SK-N-SH (cell line): ENCODE measurements at regions not wholly inside any gene's neighbourhood (a gene's known extent, or its start where the extent isn't known, plus 50 kb on each side); places are given as distances from the start of the nearest gene placed in this dataset.

Experiments
- CTCF ChIA-PET: fragments of 300-600, 350-600 bp; formaldehyde crosslinking; extraction: SDS; loops from one replicate; lab custom pipeline; 2021; lab: Yijun Ruan, JAX
- POLR2A ChIA-PET: fragments of 350-600 bp; sonication (Branson Sonifier 250); formaldehyde crosslinking; extraction: SDS; loops from one replicate; lab custom pipeline; 2020; ENCODE audit warnings: antibody characterized with exemption, inconsistent platforms; lab: Yijun Ruan, JAX
- DNase-seq: peaks from one replicate; pipeline ENCODE4 v3.0.0; 2012
- H2AFZ ChIP-seq: fragments of 200-600 bp; sonication (generic); 2 replicates; pipeline ENCODE4 v1.8.1; 2016; ENCODE audit warnings: antibody characterized with exemption, mild to moderate bottlenecking, low read depth
- H3F3A ChIP-seq: fragments of 200-600 bp; sonication (generic); replicated peaks from 2 replicates; pipeline ENCODE3; 2016; ENCODE audit warnings: antibody characterized with exemption, mild to moderate bottlenecking; ENCODE audit not compliant: insufficient read depth
- H3K27ac ChIP-seq, 2 experiments: fragments of 200-500 bp in 1 of 2; fragments of 200-600 bp in 1 of 2; sonication (Bioruptor generic) in 1 of 2; sonication (generic), shearing (Covaris generic) in 1 of 2; 2 replicates each; pipeline versions ENCODE4 v1.5.1 to v1.6.1; 2014 to 2016; ENCODE audit warnings: low read depth in 2 of 2, inconsistent platforms in 1 of 2, low read length in 1 of 2, mild to moderate bottlenecking in 1 of 2, mixed read lengths in 1 of 2
- H3K27me3 ChIP-seq: fragments of 200-600 bp; sonication (generic), shearing (Covaris generic); 2 replicates; pipeline ENCODE4 v1.6.1; 2016; ENCODE audit warnings: mixed run types; ENCODE audit not compliant: insufficient read depth
- H3K36me3 ChIP-seq, 2 experiments: fragments of 200-500 bp in 1 of 2; fragments of 200-600 bp in 1 of 2; sonication (Bioruptor generic) in 1 of 2; sonication (generic) in 1 of 2; replicated peaks in 1 of 2; 2 replicates each; pipeline versions ENCODE3 to v1.5.1; 2014 to 2016; ENCODE audit warnings: low read length in 1 of 2, mild to moderate bottlenecking in 1 of 2; ENCODE audit not compliant: insufficient read depth in 2 of 2, control insufficient read depth in 1 of 2
- H3K4me1 ChIP-seq, 2 experiments: fragments of 200-500 bp in 1 of 2; fragments of 200-600 bp in 1 of 2; sonication (Bioruptor generic) in 1 of 2; sonication (generic), shearing (Covaris generic) in 1 of 2; 2 replicates each; pipeline versions ENCODE4 v1.5.1 to v1.6.1; 2014 to 2016; ENCODE audit warnings: low read depth in 1 of 2, low read length in 1 of 2, mixed run types in 1 of 2; ENCODE audit not compliant: insufficient read depth in 2 of 2, control insufficient read depth in 1 of 2
- H3K4me2 ChIP-seq: fragments of 200-600 bp; sonication (generic), shearing (Covaris generic); 2 replicates; pipeline ENCODE4 v1.6.1; 2017; ENCODE audit warnings: mixed run types
- H3K4me3 ChIP-seq, 2 experiments: fragments of 200-500 bp in 1 of 2; fragments of 200-600 bp in 1 of 2; sonication (Bioruptor generic) in 1 of 2; sonication (generic), shearing (Covaris generic) in 1 of 2; 2 replicates each; pipeline versions ENCODE4 v1.5.1 to v1.8.1; 2014 to 2016; ENCODE audit warnings: low read depth in 2 of 2, inconsistent platforms in 1 of 2, low read length in 1 of 2, mild to moderate bottlenecking in 1 of 2, mixed read lengths in 1 of 2, moderate library complexity in 1 of 2
- H3K79me2 ChIP-seq: fragments of 200-600 bp; sonication (generic); 2 replicates; pipeline ENCODE4 v1.8.1; 2017; ENCODE audit warnings: mild to moderate bottlenecking; ENCODE audit not compliant: insufficient read depth
- H3K9ac ChIP-seq: fragments of 200-600 bp; sonication (generic); 2 replicates; pipeline ENCODE4 v1.6.1; 2017; ENCODE audit warnings: mixed run types
- H3K9me2 ChIP-seq: fragments of 200-600 bp; sonication (generic); 2 replicates; pipeline ENCODE4 v1.6.1; 2017; ENCODE audit warnings: mixed run types
- H3K9me3 ChIP-seq: fragments of 200-600 bp; sonication (generic); 2 replicates; pipeline ENCODE4 v1.6.1; 2017; ENCODE audit warnings: mixed run types, mild to moderate bottlenecking, moderate library complexity
- H4K20me1 ChIP-seq: fragments of 200-600 bp; sonication (generic); 2 replicates; pipeline ENCODE4 v1.6.1; 2017; ENCODE audit warnings: mild to moderate bottlenecking, mixed run types; ENCODE audit not compliant: insufficient read depth
- CHD2 ChIP-seq: fragments of 150-350 bp; IDR thresholded peaks from 2 replicates; pipeline ENCODE4 v1.6.1; 2018; ENCODE audit warnings: low read length; ENCODE audit not compliant: partially characterized antibody
- CTCF ChIP-seq: fragments of 200-600 bp; sonication (generic); IDR thresholded peaks from 2 replicates; pipeline ENCODE4 v1.6.1; 2017; ENCODE audit warnings: antibody characterized with exemption, mild to moderate bottlenecking, moderate library complexity
- EP300 ChIP-seq, 2 experiments: IDR thresholded peaks; 2 replicates each; pipeline versions ENCODE4 v1.4.0 to v1.6.1; 2012; ENCODE audit warnings: borderline replicate concordance in 1 of 2, low read depth in 1 of 2, low read length in 1 of 2
- EZH2phosphoT487 ChIP-seq: fragments of 200-600 bp; sonication (generic); IDR thresholded peaks from 2 replicates; pipeline ENCODE4 v1.6.1; 2017; ENCODE audit warnings: low read depth, mixed run types, mild to moderate bottlenecking, antibody characterized with exemption, moderate library complexity, borderline replicate concordance
- FOXJ3 ChIP-seq: sonication (generic); formaldehyde crosslinking; IDR thresholded peaks from 2 replicates; pipeline ENCODE4 v1.5.1; 2020; ENCODE audit warnings: mild to moderate bottlenecking, missing genetic modification reagents
- FOXM1 ChIP-seq: IDR thresholded peaks from 2 replicates; pipeline ENCODE4 v1.4.0; 2012; ENCODE audit warnings: low read depth, mild to moderate bottlenecking
- GABPA ChIP-seq: IDR thresholded peaks from 2 replicates; pipeline ENCODE4 v1.4.0; 2012; ENCODE audit warnings: low read depth, mild to moderate bottlenecking
- JUND ChIP-seq: IDR thresholded peaks from 2 replicates; pipeline ENCODE4 v1.4.0; 2012
- NFIC ChIP-seq: IDR thresholded peaks from 2 replicates; pipeline ENCODE4 v1.4.0; 2012; ENCODE audit warnings: borderline replicate concordance
- RAD21 ChIP-seq: IDR thresholded peaks from 2 replicates; pipeline ENCODE4 v1.6.1; 2012; ENCODE audit warnings: mild to moderate bottlenecking, low read length
- REST ChIP-seq: IDR thresholded peaks from 2 replicates; pipeline ENCODE4 v1.6.1; 2012; ENCODE audit warnings: mild to moderate bottlenecking, low read depth, low read length, moderate library complexity
- RFX5 ChIP-seq: IDR thresholded peaks from 2 replicates; pipeline ENCODE4 v1.6.1; 2012; ENCODE audit warnings: mild to moderate bottlenecking, improper control_type of control experiment, low read length
- SIN3A ChIP-seq: IDR thresholded peaks from 2 replicates; pipeline ENCODE4 v1.6.1; 2012; ENCODE audit warnings: low read depth, mild to moderate bottlenecking, low read length, moderate library complexity, borderline replicate concordance
- TEAD4 ChIP-seq: IDR thresholded peaks from 2 replicates; pipeline ENCODE4 v1.4.0; 2012; ENCODE audit warnings: mild to moderate bottlenecking, borderline replicate concordance; ENCODE audit not compliant: insufficient read depth
- YY1 ChIP-seq: IDR thresholded peaks from 2 replicates; pipeline ENCODE4 v1.4.0; 2012; ENCODE audit warnings: low read depth, mild to moderate bottlenecking
- ZBTB33 ChIP-seq: IDR thresholded peaks from 2 replicates; pipeline ENCODE4 v1.4.0; 2012; ENCODE audit warnings: low read depth, borderline replicate concordance
- WGBS: methylation state at CpG from one replicate; pipeline ENCODE4 v1.1.6; 2017; ENCODE audit warnings: low lambda C conversion rate; 5-methylcytosine and 5-hydroxymethylcytosine counted together
- TF ChIP-seq, protein P1 (sequence below): fragments of 150-350 bp; IDR thresholded peaks from 2 replicates; pipeline ENCODE4 v1.6.1; 2016; ENCODE audit warnings: mild to moderate bottlenecking, low read depth, low read length

DNA sequence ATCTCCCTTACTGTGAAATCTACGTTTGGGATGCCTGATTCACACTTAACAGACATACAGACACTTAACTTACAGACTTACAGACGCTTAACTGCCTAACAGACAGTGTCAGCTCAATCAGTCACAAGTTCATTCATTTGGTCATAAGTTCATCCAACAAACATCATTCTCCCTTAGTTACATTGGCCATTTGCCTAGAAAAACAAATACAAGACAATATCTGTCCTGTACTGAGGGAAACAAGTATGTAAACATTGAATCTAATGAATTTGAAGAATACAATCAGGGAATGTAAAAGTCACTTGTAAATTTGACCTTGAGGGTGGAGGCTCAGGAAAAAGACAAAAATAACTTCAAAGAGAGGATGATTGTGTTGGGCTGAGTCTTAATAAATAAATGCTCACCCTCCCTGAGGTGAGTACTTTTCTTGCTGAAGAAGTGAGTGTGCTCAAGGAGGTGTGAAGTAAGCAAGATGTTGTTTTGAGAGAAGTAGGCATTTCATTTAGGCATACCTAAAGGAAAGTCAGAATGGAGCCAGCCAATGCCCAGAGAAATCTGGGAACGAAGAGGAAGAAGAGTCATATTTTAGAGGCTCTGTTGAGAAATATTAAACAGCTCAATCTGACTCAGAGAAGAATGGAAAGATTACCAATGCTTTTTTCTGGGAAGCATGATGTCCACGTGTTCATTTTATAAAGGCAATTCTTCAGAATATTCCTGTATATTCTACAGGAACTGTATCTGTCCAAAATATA is 958.4 kb upstream of the SLC10A2 start:
- ChIA-PET CTCF (no interaction called here), POLR2A (no interaction called here)
- Histone ChIP-seq H3K4me3 (no peak overlapping the region), H2AFZ (no peak overlapping the region), H4K20me1 (no peaks in the 10 kb centered on the region), H3K36me3 (no peaks in the 10 kb centered on the region), H3K4me1 (no peaks in the 10 kb centered on the region), H3K9me3 (no peaks in the 10 kb centered on the region), H3F3A (no peaks in the 10 kb centered on the region), H3K4me2 (no peak overlapping the region), H3K79me2 (no peaks in the 10 kb centered on the region), H3K9ac (no peak overlapping the region), H3K27ac (no peak overlapping the region), H3K9me2 (0 out of 2 replicates have a peak, but pooled peaks cover 3% of the 10 kb centered on the region), H3K27me3 (no peaks in the 10 kb centered on the region)
- DNase-seq: no peak
- TF ChIP-seq YY1 (no peak), JUND (no peak), FOXM1 (no peak), REST (no peak), RAD21 (no peak), TEAD4 (no peak), GABPA (no peak), ZBTB33 (no peak), SIN3A (no peak), CHD2 (no peak), RFX5 (no peak), CTCF (no peak), NFIC (no peak), EZH2phosphoT487 (no peak), FOXJ3 (no peak), EP300 (IDR thresholded peaks at IDR 0.05; ENCODE audit: borderline replicate concordance in 1 of 2, low read depth in 1 of 2, low read length in 1 of 2) (no peak)
- TF ChIP-seq, protein P1, sequence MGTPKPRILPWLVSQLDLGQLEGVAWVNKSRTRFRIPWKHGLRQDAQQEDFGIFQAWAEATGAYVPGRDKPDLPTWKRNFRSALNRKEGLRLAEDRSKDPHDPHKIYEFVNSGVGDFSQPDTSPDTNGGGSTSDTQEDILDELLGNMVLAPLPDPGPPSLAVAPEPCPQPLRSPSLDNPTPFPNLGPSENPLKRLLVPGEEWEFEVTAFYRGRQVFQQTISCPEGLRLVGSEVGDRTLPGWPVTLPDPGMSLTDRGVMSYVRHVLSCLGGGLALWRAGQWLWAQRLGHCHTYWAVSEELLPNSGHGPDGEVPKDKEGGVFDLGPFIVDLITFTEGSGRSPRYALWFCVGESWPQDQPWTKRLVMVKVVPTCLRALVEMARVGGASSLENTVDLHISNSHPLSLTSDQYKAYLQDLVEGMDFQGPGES: no peak
- WGBS: 39% methylated on average over 4 of the region's 4 CpGs
